HG03159 (cell line): ENCODE measurements at regions not wholly inside any gene's neighbourhood (a gene's known extent, or its start where the extent isn't known, plus 50 kb on each side); places are given as distances from the start of the nearest gene placed in this dataset.
"Not testable (repeated sequence)": the region's sequence is repeated elsewhere in the genome, so short reads cannot be mapped to it uniquely, and the experiment has no call there.

Source experiments
- ATAC-seq: cut with Tn5 transposase; IDR thresholded peaks from one replicate; pipeline ENCODE4 v1.9.1; 2021; ENCODE audit warnings: mild to moderate bottlenecking, moderate library complexity; ENCODE audit not compliant: unreplicated experiment

- no peak for ATAC-seq
Observed at GRCh38 chr5:174462129-174462528, 262.3 kb upstream of the MSX2 start.

GRCh38 chr5:174464504-174465165, 259.7 kb upstream of the MSX2 start:
- ATAC-seq, result no peak

- ATAC-seq, result not testable (repeated sequence)
Observed at GRCh38 chr5:174471528-174471927, 252.9 kb upstream of the MSX2 start.

GRCh38 chr5:174472956-174473355, 251.4 kb upstream of the MSX2 start:
- ATAC-seq, result no peak

GRCh38 chr5:174476001-174476400, 248.4 kb upstream of the MSX2 start:
- ATAC-seq, result not testable (repeated sequence)

- ATAC-seq, result no peak
Observed at GRCh38 chr5:174479325-174479724, 245.1 kb upstream of the MSX2 start.

GRCh38 chr5:174481737-174482136, 242.6 kb upstream of the MSX2 start:
- ATAC-seq, result no peak

- no peak for ATAC-seq
Observed at GRCh38 chr5:174482607-174483024, 241.8 kb upstream of the MSX2 start.

GRCh38 chr5:174483411-174483810, 241.0 kb upstream of the MSX2 start:
- no peak for ATAC-seq

GRCh38 chr5:174489215-174489614, 235.2 kb upstream of the MSX2 start:
- ATAC-seq, result no peak

- ATAC-seq, result no peak
Observed at GRCh38 chr5:174489920-174490597, 234.3 kb upstream of the MSX2 start.

- no peak for ATAC-seq
Observed at GRCh38 chr5:174490728-174491127, 233.7 kb upstream of the MSX2 start.

- no peak for ATAC-seq
Observed at GRCh38 chr5:174491265-174491664, 233.1 kb upstream of the MSX2 start.

GRCh38 chr5:174491761-174492350, 232.5 kb upstream of the MSX2 start:
- no peak for ATAC-seq

- ATAC-seq, result no peak
Observed at GRCh38 chr5:174493530-174493929, 230.9 kb upstream of the MSX2 start.

- not testable (repeated sequence) for ATAC-seq
Observed at GRCh38 chr5:174497939-174498338, 226.4 kb upstream of the MSX2 start.

GRCh38 chr5:174498575-174498974, 225.8 kb upstream of the MSX2 start:
- ATAC-seq, result not testable (repeated sequence)

- ATAC-seq, result no peak
Observed at GRCh38 chr5:174500636-174501035, 223.7 kb upstream of the MSX2 start.

GRCh38 chr5:174501461-174502069, 222.8 kb upstream of the MSX2 start:
- ATAC-seq, result no peak

GRCh38 chr5:174503086-174503460, 221.3 kb upstream of the MSX2 start:
- no peak for ATAC-seq

GRCh38 chr5:174503461-174504265, 220.7 kb upstream of the MSX2 start:
- no peak for ATAC-seq
